ENCODE measurements at regions not wholly inside any gene's neighbourhood (a gene's known extent, or its start where the extent isn't known, plus 50 kb on each side); places are given as distances from the start of the nearest gene placed in this dataset.

DNA sequence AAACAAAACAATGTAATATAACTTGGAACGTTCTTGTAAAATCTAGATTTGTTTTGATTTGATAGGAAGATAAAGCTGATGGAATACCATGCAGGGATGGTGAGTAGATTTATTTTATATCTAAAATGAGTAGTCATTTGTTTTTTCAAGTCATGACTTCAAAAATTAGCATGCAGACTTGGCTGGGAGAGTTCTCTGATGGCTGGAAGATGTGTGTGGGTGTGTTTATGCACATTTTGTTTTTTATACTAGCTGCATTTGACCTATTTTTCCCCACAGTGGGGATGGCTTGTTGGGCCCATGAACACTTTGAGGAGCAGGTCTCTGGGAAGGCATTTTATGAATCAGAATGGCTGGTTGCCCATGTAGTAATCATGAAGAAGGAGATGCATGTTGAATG lies 109.2 kb downstream of the MTRR start:
- no peaks in the 10 kb centered on the region for H3K9me3 ChIP-seq
- TF ChIP-seq, protein P1, sequence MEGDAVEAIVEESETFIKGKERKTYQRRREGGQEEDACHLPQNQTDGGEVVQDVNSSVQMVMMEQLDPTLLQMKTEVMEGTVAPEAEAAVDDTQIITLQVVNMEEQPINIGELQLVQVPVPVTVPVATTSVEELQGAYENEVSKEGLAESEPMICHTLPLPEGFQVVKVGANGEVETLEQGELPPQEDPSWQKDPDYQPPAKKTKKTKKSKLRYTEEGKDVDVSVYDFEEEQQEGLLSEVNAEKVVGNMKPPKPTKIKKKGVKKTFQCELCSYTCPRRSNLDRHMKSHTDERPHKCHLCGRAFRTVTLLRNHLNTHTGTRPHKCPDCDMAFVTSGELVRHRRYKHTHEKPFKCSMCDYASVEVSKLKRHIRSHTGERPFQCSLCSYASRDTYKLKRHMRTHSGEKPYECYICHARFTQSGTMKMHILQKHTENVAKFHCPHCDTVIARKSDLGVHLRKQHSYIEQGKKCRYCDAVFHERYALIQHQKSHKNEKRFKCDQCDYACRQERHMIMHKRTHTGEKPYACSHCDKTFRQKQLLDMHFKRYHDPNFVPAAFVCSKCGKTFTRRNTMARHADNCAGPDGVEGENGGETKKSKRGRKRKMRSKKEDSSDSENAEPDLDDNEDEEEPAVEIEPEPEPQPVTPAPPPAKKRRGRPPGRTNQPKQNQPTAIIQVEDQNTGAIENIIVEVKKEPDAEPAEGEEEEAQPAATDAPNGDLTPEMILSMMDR (IDR thresholded peaks at IDR 0.05; ENCODE audit: low read depth, low read length), result no peak
- H3K27me3 ChIP-seq, result no peaks in the 10 kb centered on the region
- no peak for DNase-seq
- no peaks in the 10 kb centered on the region for H3K36me3 ChIP-seq
- H3K4me1 ChIP-seq, result no peaks in the 10 kb centered on the region
- H3K4me3 ChIP-seq (ENCODE audit: low read depth, low read length), result no peak overlapping the region

GRCh38 chr5:7978991-7979390 lies 110.0 kb downstream of the MTRR start:
- Histone ChIP-seq H3K27me3 (no peaks in the 10 kb centered on the region), H3K4me3 (ENCODE audit: low read depth, low read length) (no peak overlapping the region), H3K4me1 (no peaks in the 10 kb centered on the region), H3K9me3 (no peaks in the 10 kb centered on the region), H3K36me3 (no peaks in the 10 kb centered on the region)
- DNase-seq, result no peak
- TF ChIP-seq, protein P1 (IDR thresholded peaks at IDR 0.05; ENCODE audit: low read depth, low read length), result no peak

- Histone ChIP-seq H3K9me3 (no peaks in the 10 kb centered on the region), H3K27me3 (no peaks in the 10 kb centered on the region), H3K4me3 (ENCODE audit: low read depth, low read length) (no peak overlapping the region), H3K4me1 (no peaks in the 10 kb centered on the region), H3K36me3 (no peaks in the 10 kb centered on the region)
- DNase-seq, result no peak
- TF ChIP-seq, protein P1 (IDR thresholded peaks at IDR 0.05; ENCODE audit: low read depth, low read length), result no peak
These were observed 111.9 kb downstream of the MTRR start for GRCh38 chr5:7980881-7981280.

DNA sequence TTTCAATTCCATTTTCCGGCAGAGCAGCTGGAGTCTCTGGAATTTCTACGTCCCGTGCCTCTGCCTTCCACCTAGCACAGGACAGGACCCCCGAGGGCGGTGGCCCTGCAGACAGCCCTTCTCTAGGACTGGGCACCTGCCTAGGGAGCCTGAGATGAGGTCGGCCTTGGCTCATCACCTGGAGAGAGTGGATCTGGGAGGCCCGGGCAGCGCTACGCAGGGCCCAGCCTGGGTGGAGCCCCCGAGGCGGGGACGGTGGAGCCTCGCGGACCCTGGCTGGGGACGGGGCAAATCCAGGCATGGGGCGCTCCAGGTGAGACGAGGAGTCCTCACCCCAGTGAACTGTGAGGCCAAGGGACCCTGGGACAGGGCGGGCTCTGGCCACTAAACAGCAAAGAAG lies 114.5 kb downstream of the MTRR start:
- Histone ChIP-seq H3K4me3 (ENCODE audit: low read depth, low read length) (no peak overlapping the region), H3K4me1 (no peaks in the 10 kb centered on the region), H3K27me3 (no peaks in the 10 kb centered on the region), H3K36me3 (no peaks in the 10 kb centered on the region), H3K9me3 (no peaks in the 10 kb centered on the region)
- no peak for DNase-seq
- TF ChIP-seq, protein P1 (IDR thresholded peaks at IDR 0.05; ENCODE audit: low read depth, low read length), result no peak

- TF ChIP-seq, protein P1 (IDR thresholded peaks at IDR 0.05; ENCODE audit: low read depth, low read length), result no peak
- no peaks in the 10 kb centered on the region for H3K4me1 ChIP-seq
- DNase-seq, result no peak
These were observed 122.3 kb downstream of the MTRR start for GRCh38 chr5:7991125-7991821.

DNA sequence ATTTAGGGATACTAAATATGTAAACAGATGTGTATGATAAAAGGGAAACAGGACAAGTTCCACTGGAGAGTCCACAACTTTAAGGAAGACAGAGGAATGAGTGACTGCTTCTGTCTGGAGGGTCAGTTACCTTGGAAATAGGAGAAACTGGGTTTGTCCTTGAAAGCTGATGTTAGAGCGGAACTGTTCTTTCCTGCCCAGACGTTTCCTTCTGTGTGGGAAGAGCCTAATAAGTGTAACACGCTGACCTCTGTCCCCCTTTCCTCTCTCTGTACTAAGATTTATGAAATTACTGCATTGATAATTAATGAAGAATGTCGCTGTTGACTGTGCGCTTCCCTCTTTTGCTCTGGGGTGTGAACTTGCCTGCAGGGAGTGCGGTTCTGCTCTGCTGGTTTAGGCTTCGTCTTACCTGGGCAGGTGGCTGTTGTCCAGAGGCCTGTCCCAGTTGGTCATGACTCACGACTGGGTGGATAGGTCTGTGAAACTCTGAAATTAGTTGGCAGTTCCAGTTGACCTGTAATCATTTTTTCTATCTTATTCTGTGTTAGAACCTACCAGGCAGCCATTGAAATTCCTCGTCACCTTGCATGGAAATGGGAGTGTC lies 126.8 kb downstream of the MTRR start:
- no peaks in the 10 kb centered on the region for H3K36me3 ChIP-seq
- no peak overlapping the region for H3K4me3 ChIP-seq (ENCODE audit: low read depth, low read length)
- H3K27me3 ChIP-seq, result no peaks in the 10 kb centered on the region
- H3K4me1 ChIP-seq, result no peaks in the 10 kb centered on the region
- no peak for DNase-seq
- no peaks in the 10 kb centered on the region for H3K9me3 ChIP-seq
- TF ChIP-seq, protein P1 (IDR thresholded peaks at IDR 0.05; ENCODE audit: low read depth, low read length), result no peak

More at GRCh38 chr5:7991125-7991821, 122.3 kb downstream of the MTRR start:
- Histone ChIP-seq H3K9me3 (no peaks in the 10 kb centered on the region), H3K27me3 (no peaks in the 10 kb centered on the region), H3K4me3 (ENCODE audit: low read depth, low read length) (no peak overlapping the region), H3K36me3 (no peaks in the 10 kb centered on the region)
